ENCODE measurements at regions not wholly inside any gene's neighbourhood (a gene's known extent, or its start where the extent isn't known, plus 50 kb on each side); places are given as distances from the start of the nearest gene placed in this dataset.
"Not testable (repeated sequence)": the region's sequence is repeated elsewhere in the genome, so short reads cannot be mapped to it uniquely, and the experiment has no call there.

- TF ChIP-seq MXI1 (conservative IDR thresholded peaks at IDR 0.05; ENCODE audit: poor library complexity, severe bottlenecking) (no peak), SMC3 (conservative IDR thresholded peaks at IDR 0.05; ENCODE audit: poor library complexity) (no peak), POLR2AphosphoS5 (IDR thresholded peaks at IDR 0.05) (no peak), EP300 (conservative IDR thresholded peaks at IDR 0.05; ENCODE audit: poor library complexity, severe bottlenecking) (no peak), RAD21 (conservative IDR thresholded peaks at IDR 0.05) (no peak), EZH2 (IDR thresholded peaks at IDR 0.05; ENCODE audit: borderline replicate concordance, insufficient read depth, low read length, poor library complexity, severe bottlenecking) (no peak), TAF1 (IDR thresholded peaks at IDR 0.05; ENCODE audit: low read depth) (no peak), REST (IDR thresholded peaks at IDR 0.05; ENCODE audit: borderline replicate concordance) (no peak)
- TF ChIP-seq, protein P1, sequence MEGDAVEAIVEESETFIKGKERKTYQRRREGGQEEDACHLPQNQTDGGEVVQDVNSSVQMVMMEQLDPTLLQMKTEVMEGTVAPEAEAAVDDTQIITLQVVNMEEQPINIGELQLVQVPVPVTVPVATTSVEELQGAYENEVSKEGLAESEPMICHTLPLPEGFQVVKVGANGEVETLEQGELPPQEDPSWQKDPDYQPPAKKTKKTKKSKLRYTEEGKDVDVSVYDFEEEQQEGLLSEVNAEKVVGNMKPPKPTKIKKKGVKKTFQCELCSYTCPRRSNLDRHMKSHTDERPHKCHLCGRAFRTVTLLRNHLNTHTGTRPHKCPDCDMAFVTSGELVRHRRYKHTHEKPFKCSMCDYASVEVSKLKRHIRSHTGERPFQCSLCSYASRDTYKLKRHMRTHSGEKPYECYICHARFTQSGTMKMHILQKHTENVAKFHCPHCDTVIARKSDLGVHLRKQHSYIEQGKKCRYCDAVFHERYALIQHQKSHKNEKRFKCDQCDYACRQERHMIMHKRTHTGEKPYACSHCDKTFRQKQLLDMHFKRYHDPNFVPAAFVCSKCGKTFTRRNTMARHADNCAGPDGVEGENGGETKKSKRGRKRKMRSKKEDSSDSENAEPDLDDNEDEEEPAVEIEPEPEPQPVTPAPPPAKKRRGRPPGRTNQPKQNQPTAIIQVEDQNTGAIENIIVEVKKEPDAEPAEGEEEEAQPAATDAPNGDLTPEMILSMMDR (IDR thresholded peaks at IDR 0.05; ENCODE audit: poor library complexity, severe bottlenecking): no peak
- Histone ChIP-seq H4K20me1 (ENCODE audit: insufficient read depth) (no peaks in the 10 kb centered on the region), H3K27ac (ENCODE audit: low read length) (no peak overlapping the region), H3K36me3 (ENCODE audit: insufficient read depth, low read length) (no peaks in the 10 kb centered on the region), H3K4me2 (ENCODE audit: low read length) (no peak overlapping the region), H3K79me2 (replicated peaks; ENCODE audit: insufficient read depth, low read length) (no peaks in the 10 kb centered on the region), H3F3A (ENCODE audit: insufficient read depth, low read length, poor library complexity, severe bottlenecking) (no peaks in the 10 kb centered on the region), H3K9ac (ENCODE audit: low read length) (no peak overlapping the region), H3K9me3 (ENCODE audit: low read length) (no peaks in the 10 kb centered on the region), H3K27me3 (ENCODE audit: insufficient read depth, low read depth, low read length) (no peaks in the 10 kb centered on the region), H3K9me2 (ENCODE audit: insufficient read depth, low read length) (no peaks in the 10 kb centered on the region), H2AFZ (ENCODE audit: low read depth, low read length) (no peak overlapping the region), H3K4me3 (ENCODE audit: low read length) (no peak overlapping the region)
Observed at GRCh38 chr3:194036842-194037241, 99.1 kb upstream of the HES1 start.

DNA sequence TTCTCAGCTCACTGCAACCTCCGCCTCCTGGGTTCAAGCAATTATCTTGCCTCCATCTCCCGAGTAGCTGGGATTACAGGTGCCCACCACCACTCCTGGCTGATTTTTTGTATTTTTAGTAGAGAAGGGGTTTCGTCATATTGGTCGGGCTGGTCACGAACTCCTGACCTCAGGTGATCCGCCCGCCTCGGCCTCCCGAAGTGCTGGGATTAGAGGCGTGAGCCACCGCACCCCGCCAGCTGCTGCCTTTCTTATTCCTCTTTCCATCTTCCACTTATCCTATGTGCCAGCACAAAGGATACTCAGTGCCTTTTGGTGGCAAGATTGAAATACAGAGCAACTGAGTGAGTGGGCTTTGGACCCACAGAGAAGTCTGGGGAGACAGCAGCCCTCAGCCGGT, 97.6 kb upstream of the HES1 start:
- H2AFZ ChIP-seq (ENCODE audit: low read depth, low read length); H3K27me3 ChIP-seq (ENCODE audit: insufficient read depth, low read depth, low read length); H3K9me3 ChIP-seq (ENCODE audit: low read length): not testable (repeated sequence)

DNA sequence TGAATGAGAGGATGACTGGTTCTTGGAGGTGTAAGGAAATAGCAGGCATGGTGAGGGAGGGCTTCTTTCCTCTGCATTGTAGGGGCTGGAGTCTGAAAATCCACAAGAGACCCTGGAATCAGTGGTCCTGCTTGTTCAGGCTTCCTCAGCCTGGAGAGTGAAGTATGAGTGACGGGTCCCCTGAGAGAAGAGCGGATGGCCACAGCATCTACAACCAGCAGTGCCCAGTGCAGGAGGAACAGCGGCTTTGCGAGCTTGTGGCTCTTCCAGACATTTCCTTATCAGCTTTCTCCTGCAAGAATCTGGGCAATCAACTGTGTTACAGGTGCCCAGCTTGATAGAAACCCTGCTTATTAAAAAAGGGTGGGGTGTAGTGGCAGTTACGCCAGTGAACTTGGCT, 97.0 kb upstream of the HES1 start:
- no peak overlapping the region for H2AFZ ChIP-seq (ENCODE audit: low read depth, low read length)
- H4K20me1 ChIP-seq (ENCODE audit: insufficient read depth): no peaks in the 10 kb centered on the region
- no peak overlapping the region for H3K9ac ChIP-seq (ENCODE audit: low read length)
- TF ChIP-seq REST (IDR thresholded peaks at IDR 0.05; ENCODE audit: borderline replicate concordance) (no peak), RAD21 (conservative IDR thresholded peaks at IDR 0.05) (no peak), MXI1 (conservative IDR thresholded peaks at IDR 0.05; ENCODE audit: poor library complexity, severe bottlenecking) (no peak), SMC3 (conservative IDR thresholded peaks at IDR 0.05; ENCODE audit: poor library complexity) (no peak), EZH2 (IDR thresholded peaks at IDR 0.05; ENCODE audit: borderline replicate concordance, insufficient read depth, low read length, poor library complexity, severe bottlenecking) (no peak), POLR2AphosphoS5 (IDR thresholded peaks at IDR 0.05) (no peak), EP300 (conservative IDR thresholded peaks at IDR 0.05; ENCODE audit: poor library complexity, severe bottlenecking) (no peak), TAF1 (IDR thresholded peaks at IDR 0.05; ENCODE audit: low read depth) (no peak)
- TF ChIP-seq, protein P1 (IDR thresholded peaks at IDR 0.05; ENCODE audit: poor library complexity, severe bottlenecking): no peak
- no peaks in the 10 kb centered on the region for H3F3A ChIP-seq (ENCODE audit: insufficient read depth, low read length, poor library complexity, severe bottlenecking)
- no peaks in the 10 kb centered on the region for H3K79me2 ChIP-seq (replicated peaks; ENCODE audit: insufficient read depth, low read length)
- H3K27ac ChIP-seq (ENCODE audit: low read length): no peak overlapping the region
- H3K36me3 ChIP-seq (ENCODE audit: insufficient read depth, low read length): no peaks in the 10 kb centered on the region
- no peaks in the 10 kb centered on the region for H3K9me3 ChIP-seq (ENCODE audit: low read length)
- H3K4me2 ChIP-seq (ENCODE audit: low read length): no peak overlapping the region
- no peak overlapping the region for H3K4me3 ChIP-seq (ENCODE audit: low read length)
- H3K9me2 ChIP-seq (ENCODE audit: insufficient read depth, low read length): no peaks in the 10 kb centered on the region
- H3K27me3 ChIP-seq (ENCODE audit: insufficient read depth, low read depth, low read length): no peaks in the 10 kb centered on the region

More for the DNA sequence above, 97.6 kb upstream of the HES1 start:
- H3K9me2 ChIP-seq (ENCODE audit: insufficient read depth, low read length); H3K36me3 ChIP-seq (ENCODE audit: insufficient read depth, low read length); H3K4me2 ChIP-seq (ENCODE audit: low read length); H3K9ac ChIP-seq (ENCODE audit: low read length); H3K27ac ChIP-seq (ENCODE audit: low read length); H3K79me2 ChIP-seq (replicated peaks; ENCODE audit: insufficient read depth, low read length); H3F3A ChIP-seq (ENCODE audit: insufficient read depth, low read length, poor library complexity, severe bottlenecking); H3K4me3 ChIP-seq (ENCODE audit: low read length); H4K20me1 ChIP-seq (ENCODE audit: insufficient read depth): not testable (repeated sequence)

All from neural cell (in vitro differentiated cells).